ENCODE measurements at regions not wholly inside any gene's neighbourhood (a gene's known extent, or its start where the extent isn't known, plus 50 kb on each side); places are given as distances from the start of the nearest gene placed in this dataset.
"Not testable (repeated sequence)": the region's sequence is repeated elsewhere in the genome, so short reads cannot be mapped to it uniquely, and the experiment has no call there.

DNA sequence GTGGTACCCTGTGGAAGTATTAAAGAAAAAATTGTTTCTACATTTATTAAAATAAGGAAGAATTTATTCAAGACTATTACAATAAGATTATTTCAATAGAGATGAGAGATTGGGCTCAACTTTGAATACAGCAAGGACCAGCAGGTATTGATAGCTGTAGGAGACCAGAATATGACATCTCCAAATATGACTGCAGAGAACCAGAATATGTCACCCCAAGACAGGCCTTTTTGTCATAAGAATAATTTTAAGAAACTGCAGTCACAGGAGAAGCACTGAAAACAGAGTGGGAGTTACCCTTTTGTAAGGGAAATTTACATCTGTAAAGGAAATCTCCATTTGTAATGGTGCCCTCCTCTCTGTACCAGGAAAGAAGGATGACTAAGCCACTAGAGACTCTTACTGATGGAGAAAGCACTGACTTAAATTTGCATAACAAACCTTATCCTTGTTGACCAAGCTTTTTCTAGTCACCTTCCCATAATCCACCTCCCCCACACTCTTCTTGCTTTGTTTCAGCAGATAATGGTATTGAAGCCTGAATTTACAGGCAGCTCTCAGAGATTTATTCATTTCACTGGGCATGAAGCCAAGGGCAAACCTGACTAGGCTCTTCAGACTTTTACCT, 145.1 kb upstream of the RMP24 start:
- DNase-seq, result peak; percentile 18

DNA sequence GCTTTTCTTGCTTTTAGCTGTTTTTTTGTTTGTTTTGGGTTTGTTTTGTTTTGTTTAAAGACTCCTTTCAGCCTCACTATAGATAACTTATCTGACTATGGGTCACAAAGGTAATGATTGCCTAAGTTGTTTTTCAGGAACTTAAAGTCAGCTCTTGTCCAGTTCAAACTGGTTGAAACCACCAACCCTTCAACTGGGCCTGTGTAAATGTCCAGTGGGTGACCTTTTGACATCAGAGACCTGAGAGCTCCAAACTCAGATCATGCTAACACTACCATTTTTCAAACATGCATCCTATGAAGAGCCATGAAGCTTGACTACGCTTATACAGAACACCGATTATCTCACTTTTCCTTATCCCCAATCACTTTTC, 144.6 kb upstream of the RMP24 start:
- no peak for DNase-seq

DNA sequence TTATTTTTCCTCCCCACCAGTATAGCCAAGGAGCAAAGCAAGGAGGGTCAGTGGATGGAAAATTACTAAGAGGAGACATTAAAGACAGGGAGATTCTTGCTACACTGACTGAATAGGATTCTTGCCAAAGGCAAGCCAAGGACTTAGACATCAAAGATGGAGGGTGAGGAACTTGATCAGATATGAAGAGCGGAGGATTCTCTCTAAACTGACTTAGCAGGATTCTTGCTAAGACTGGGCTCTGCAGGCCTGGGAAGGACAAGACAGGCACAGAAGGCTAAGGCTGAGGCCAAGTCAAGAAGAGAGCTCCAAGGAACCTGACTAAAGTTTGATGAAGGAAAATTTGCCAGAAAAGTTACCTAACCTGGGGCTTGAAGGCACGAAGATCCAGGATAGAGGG, 143.9 kb upstream of the RMP24 start:
- DNase-seq, result no peak

DNA sequence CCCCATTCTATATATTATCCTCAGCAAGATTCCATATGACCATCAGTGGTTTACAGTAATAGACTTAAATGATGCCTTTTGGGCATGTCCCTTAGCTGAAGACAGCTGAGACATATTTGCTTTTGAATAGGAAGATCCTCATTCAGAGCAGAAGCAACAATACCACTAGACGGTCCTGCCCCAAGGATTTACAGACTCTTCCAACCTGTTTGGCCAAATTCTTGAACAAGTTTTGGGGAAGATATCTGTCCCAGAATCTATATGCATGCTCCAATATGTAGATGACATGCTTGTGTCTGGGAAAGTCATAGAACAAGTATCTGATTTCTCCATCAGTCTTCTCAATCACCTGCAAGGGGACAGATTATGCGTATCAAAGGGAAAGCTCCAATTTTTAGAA, 137.1 kb upstream of the RMP24 start:
- no peak for DNase-seq

DNA sequence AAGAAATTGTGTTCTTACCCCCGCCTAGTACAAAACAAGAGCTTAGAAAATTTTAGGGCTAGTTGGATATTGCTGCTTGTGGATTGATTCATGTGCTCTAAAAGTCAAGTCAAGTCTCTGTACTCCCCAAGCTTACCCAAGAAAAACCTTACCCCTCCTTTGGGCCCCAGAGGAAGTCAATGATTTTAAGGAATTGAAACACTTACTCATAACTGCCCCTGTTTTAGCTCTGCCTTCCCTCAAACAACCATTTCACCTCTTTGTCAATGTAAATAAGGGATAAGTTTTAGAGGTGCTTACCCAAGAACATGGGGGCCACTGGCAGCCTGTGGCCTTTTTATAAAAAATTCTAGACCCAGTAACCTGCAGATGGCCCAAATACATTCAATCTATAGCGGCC, 136.6 kb upstream of the RMP24 start:
- no peak for DNase-seq

DNA sequence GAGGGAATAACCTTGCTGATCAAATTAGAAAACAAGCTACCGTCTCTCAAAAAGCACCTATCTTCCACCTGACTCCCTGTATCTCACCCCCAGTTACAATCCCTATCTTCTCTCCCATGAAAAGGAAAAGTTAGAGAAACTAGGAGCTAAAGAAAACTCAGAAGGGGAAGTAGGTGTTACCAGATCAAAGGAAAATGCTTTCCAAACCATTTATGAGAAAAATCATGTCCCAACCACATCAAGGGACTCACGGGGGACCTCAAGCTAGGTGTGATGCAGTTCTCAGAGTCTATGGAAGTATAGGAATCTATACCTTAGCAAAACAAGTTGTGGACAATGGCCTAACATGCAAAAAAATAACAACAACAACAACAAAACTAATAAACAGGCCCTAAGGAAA, 135.5 kb upstream of the RMP24 start:
- DNase-seq, result no peak

DNA sequence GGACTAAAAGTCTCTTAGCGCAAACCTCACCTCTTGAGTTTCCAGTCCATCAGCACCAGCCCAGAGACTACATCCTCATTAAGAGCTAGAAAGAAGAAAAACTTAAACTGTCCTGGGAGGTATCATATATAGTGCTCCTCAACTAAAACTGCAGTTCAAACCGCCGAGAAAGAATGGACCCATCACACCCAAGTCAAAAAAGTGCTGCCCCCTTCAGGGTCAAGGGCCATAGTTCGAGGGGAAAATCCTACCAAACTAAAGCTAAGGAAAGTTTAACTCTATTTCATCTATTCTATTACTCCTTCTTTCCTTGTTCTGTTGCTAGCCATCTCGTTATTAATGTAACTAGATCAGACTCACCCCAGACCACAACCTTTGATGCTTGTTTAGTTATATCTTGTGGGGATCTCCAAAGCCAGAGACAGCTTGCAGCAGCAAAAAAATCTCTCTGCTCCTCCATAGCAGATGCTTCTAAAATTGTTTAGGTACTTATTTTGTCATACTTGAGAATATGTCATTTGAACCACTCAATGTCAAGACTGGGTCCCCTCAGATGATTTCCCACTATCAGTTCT, 134.5 kb upstream of the RMP24 start:
- DNase-seq, result no peak

DNA sequence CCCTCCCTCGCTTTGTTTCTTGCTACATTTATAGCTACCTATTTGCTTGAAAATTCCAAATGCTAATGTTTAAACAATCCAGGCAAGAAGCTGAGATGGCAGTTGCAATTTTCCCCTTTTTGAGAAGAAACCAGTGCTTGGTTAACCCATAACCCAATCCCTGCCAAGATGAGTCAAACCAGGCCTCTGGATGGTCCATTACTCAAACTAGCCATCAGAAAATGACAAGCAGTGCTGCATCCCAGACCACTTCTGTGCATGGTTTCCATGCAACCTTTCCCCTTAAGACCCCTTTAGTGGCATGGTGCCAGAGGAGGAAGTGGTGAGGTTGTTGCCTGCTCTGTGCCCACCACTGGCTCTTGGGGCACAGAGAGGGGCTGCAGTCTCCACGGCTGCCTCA, 131.2 kb upstream of the RMP24 start:
- DNase-seq, result no peak

DNA sequence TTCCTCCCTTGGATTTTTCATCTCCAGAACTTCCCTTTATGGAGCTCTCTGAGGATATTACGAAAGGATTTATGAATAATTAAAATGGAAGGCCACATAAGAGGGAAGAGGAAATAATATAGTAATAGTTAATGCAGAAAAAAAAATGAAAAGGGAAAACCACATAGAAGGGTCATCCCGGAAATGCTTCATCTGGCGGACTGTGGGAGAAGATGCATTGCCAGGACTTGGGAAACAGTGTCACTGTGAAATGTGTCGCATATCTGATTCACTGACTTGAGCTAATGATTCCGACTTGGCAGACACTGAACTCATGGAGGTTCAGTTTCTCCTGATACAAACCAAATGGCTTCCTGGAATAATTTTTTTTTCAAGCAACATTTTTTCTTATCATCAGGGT, 129.9 kb upstream of the RMP24 start:
- no peak for DNase-seq

DNA sequence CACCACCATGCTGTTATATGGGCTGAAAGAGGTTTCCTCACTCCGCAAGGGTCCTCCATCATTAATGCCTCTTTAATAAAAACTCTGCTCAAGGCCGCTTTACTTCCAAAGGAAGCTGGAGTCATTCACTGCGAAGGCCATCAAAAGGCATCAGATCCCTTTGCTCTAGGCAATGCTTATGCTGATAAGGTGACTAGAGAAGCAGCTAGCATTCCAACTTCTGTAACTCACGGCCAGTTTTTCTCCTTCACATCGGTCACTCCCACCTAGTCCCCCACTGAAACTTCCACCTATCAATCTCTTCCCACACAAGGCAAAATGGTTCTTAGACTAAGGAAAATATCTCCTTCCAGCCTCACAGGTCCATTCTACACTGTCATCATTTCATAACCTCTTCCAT, 124.2 kb upstream of the RMP24 start:
- not testable (repeated sequence) for DNase-seq

DNA sequence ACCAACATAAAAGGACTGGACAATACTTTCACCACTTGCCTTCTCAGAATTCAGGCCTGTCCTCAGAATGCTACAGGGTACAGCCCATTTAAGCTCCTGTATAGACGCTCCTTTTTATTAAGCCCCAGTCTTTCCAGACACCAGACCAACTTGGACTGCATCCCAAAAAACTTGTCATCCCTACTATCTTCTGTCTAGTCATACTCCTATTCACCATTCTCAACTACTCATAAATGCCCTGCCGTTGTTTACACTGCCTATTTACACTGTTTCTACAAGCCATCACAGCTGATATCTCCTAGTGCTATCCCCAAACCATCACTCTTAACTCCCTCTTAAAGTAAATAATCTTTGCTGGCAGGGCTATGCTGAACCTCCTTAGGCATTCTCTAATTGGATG, 123.2 kb upstream of the RMP24 start:
- not testable (repeated sequence) for DNase-seq

DNA sequence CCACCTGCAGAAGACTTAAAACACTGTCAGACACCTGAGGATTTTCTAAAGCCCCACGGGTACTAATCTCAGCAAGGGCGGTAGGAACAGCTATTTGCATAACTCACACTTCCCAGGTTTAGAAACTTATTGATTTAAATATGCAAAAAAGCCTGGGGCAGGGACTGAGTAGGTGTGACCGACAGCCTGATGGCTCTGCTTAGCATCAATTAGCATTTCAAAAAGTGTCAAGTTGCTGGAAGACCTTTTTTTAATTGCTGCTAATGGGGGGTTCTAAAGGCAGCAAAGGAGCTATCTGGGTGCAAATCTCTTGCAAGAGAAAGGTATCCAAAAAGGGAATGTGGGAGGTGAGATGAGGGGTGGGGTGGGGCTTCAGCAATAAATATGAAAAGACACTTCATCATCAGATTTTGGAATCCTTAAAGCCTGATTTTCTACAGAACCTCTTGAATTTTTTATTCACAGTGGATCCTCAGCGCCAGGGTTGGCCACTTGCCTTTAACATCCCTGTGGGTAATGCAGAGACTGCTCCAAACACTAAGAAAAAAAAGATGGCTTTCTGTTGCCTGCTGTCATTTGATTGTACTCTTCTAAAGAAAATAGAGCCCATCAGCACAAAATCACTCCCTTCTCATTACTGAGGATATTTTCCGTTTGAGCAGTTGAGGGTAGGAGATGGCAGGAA, 121.1 kb upstream of the RMP24 start:
- DNase-seq, result no peak

DNA sequence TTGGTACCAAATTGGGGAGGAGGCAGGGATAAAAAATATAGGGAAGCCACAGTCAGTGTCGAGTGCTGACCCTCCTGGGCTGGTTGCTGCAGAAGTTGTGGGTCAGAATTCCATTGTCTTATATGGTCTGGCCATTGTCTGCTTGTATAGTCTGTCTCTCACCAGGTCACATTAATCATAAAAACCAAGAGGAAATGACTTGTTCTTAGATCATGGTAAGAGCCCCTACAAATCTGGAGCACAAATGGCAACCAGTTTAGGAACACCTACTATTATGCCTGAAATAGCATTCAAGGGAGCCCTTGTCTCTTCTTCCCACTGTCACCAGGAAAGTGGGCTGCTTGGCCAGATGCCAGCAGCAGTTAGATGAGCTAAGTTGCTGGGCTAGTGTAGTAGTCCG, 119.7 kb upstream of the RMP24 start:
- no peak for DNase-seq

DNA sequence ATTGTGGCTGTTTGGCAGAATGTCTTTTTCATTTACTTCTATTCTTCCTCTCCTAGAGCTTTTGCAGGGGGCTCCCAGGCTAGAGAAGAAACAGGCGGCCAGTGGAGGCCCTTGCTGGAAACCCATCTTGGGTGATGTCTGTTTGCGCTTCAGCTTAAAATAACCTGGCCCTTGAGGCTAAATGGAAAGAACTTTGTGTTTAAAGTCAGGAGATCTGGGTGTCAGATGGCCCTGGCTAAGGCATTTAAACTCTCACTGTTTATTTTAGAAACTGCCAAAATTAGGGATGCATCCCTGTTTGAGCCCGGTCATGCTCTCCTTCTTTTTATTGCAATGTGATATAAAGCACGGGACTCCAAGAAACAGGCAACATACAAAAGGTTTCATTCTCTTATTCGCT, 118.4 kb upstream of the RMP24 start:
- DNase-seq, result no peak

DNA sequence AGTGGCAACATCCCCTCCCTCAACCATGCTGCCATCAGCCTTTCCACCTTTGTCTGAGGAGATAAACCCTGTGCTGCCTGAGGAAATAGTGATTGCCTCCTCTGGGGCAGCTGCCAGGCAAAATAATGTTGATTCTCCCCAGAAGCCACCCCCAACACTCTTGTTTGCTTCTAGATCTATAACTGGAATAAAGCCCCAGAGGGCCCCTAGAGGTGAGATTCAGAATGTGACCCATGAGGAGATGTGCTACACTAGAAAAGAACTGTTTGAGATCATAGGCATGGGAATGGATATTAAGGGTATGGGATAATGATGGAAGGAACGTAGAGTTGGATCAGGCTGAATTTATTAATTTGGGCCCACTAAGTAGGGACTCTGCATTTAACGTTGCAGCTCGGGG, 116.3 kb upstream of the RMP24 start:
- DNase-seq, result no peak

DNA sequence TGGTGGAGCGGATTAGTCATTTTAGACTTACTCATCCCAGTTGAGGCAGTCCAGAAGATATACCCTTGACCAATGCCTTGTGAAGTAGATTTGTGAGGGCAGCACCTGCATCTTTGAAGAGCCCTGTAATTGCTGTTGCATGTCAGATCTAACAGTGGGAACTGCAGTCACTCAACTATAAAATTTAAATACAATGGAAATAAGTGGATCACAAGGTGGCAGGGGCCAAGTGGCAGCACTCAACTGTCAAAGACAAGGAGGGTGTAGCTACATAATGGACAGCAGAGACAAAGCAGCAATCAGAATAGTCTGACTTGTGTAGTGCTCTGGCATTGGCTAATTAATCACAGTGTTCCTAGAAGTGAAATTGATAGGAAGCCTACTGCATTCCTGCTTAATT, 115.8 kb upstream of the RMP24 start:
- not testable (repeated sequence) for DNase-seq

DNA sequence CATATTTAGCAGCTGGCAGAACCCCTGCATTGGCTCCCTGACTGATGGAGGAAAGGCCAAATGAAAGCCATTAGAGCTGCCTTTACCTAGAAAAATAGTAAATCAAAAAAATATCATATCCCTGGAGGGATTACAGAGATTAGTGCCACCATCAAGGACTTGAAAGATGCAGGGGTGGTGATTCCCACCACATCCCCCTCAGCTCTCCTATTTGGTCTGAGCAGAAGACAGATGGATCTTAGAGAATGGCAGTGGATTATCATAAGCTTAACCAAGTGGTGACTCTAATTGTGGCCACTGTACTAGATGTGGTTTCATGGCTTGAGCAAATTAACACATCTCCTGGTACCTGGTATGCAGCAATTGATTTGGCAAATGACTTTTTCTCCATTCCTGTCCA, 114.9 kb upstream of the RMP24 start:
- DNase-seq, result not testable (repeated sequence)

DNA sequence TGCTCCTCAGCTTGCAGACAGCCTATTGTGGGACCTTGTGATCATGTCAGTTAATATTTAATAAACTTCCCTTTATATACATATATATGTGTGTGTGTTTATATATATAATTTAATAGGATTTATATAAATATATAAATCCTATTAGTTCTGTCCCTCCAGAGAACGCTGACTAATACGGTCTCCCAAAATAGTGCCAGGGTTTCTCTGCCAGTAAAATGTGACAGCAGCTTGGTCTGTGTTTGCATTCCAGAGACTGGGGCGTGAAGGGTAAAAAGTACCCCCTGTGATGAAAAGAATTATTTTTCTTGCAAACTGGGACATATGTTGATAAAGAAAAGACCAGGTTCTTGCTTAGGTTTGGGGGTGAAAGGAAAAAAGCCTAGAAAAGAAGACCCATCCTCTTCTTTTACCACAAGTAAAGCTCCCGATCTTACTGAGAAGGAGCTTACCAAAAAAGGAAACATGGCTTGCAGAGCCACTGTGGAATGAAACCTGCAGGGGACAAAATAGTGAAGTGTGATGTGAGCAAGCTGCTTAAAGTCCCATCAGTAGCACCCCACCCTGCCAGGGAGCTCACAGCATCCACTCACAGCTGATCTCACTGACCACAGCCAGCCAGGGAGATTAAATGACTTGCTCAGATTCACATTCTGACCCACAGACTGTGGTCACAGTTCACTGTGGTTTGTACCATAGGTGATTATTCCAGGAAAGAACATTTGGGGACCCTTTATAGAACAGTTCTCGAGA, 110.9 kb upstream of the RMP24 start:
- DNase-seq, result no peak

DNA sequence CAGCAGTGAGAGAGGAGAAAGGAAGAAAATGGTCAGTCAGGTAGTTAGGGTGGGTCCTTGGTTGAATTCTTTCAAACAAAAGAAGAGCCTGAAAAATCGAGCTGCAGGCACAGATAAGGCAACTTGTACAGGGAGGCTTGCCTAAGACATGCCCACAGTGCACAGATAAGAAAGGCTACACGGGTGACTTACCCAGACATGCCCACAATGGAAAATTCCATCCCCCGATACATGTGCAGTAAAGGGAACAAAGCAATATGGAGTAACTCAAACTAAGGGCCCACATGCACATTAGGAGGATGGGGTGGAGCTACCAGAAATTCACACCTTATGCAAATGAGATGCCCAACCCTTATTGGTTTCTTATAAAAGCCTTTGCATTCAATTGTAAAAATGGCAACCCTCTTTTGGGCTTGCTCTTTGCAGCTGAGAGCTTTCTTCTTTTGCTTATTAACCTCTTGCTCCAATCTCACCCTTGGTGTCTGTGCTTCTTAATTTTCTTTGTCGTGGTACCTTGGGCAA, 110.3 kb upstream of the RMP24 start:
- no peak for DNase-seq

DNA sequence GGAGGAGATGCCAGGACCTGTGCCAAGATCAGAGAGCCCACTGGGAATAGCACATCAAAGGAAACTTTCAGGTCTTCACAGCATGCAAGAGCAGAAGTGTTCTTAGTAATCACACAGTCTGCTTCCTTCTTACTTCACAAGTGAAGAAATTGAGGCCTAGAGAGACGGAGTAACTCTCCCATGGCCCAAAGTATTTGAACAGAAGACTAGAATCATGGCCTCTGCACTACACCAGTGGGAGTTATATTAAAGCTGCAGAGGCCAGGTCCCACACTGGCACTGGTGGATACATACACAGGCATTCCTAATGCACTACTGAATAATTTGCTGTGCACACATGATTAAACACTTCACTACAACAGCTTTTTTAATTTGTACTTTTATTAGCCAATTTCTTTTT, 107.6 kb upstream of the RMP24 start:
- no peak for DNase-seq

DNA sequence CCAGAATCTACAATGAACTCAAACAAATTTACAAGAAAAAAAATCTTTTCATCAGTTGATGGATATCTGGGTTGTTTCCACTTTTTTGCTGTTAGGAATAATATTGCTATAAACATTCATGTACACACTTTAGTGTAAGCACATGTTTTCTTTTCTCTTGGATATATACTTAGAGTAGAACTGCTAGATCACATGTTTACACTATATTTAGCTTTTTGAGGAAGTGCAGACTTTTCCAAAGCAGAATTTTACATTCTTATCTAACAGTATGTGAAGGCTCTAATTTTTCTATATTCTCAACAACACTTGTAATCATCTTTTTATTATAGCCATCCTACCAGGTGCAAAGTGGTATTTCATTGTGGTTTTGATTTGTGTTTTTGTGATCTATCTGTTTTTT, 103.6 kb upstream of the RMP24 start:
- DNase-seq, result no peak

DNA sequence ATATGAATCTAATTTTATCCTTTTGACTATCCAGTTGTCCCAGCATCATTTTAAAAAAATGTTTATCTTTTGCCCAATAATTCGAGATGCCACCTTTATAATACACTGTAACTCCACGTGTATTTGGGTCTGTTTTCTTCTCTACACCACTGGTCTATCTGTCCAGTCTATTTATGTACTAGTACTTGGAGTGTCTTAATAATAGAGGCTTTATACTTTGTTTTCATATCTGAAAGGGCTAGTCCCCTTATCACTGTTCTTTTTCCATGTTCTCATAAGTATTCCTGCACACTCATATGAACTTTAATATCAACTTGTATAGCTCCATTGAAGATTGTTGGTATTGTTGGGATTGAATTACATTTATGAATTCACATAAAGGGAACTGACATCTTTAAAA, 101.1 kb upstream of the RMP24 start:
- DNase-seq, result no peak

DNA sequence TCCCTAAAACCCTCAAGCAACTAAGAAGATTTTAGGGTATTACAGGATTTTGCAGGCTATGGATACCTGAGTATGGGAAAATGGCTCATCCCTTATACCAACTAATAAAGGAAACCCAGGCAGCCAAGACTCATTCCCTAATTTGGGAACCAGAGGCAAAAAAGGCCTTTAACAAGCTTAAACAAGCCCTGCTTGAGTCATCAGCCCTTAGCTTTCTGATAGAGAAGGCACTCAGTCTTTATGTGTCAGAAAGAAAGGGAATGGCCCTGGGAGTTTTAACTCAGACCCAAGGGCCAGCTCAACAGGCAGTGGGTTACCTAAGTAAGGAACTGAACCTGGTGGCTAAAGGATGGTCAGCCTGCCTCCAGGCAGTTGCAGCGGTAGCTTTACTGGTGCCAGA, 96.9 kb upstream of the RMP24 start:
- DNase-seq, result no peak

DNA sequence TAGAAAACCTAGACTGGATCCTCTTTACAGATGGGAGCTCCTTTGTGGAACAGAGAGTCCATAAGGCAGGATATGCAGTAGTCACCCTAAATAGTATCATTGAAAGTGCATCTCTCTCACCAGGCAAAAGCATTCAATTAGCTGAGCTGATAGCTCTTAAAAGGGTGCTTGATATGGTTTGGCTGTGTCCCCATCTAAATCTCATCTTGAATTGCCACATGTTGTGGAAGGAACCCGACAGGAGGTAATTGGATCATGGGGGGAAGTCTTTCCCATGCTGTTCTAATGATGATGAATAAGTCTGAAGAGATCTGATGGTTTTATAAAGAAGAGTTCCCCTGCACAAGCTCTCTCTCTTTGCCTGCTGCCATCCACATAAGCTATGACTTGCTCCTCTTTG, 96.2 kb upstream of the RMP24 start:
- DNase-seq, result no peak
